ENCODE measurements at regions not wholly inside any gene's neighbourhood (a gene's known extent, or its start where the extent isn't known, plus 50 kb on each side); places are given as distances from the start of the nearest gene placed in this dataset.

DNA sequence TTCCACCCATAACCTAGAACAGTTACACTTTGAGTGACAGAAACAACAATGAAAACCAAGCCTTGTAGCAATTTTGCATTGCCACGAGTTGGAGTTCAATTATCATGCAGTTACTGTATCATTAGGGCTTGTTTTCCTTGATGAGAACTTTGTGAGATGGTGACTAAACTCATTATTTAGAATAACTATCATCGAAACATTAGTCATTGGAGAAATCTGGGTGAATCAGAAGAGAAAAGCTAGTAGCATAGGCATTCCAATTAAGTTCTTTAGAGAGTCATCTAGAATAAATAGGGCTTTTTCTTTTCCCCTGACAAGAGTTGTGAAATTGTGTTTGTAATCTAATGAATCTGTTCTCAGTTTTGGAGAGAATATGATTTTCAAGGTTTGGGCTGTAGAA, 122.8 kb upstream of the DOCK10 start:
- CTCF ChIA-PET: interaction anchor here (0.6 kb wide), 1 partner anchor 95 kb away, joined by 3 read pairs; no protein-coding TSS in a partner anchor
- TF ChIP-seq, protein P1, sequence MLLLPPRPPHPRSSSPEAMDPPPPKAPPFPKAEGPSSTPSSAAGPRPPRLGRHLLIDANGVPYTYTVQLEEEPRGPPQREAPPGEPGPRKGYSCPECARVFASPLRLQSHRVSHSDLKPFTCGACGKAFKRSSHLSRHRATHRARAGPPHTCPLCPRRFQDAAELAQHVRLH (tag by site-specific recombination; IDR thresholded peaks at IDR 0.05): no peak

DNA sequence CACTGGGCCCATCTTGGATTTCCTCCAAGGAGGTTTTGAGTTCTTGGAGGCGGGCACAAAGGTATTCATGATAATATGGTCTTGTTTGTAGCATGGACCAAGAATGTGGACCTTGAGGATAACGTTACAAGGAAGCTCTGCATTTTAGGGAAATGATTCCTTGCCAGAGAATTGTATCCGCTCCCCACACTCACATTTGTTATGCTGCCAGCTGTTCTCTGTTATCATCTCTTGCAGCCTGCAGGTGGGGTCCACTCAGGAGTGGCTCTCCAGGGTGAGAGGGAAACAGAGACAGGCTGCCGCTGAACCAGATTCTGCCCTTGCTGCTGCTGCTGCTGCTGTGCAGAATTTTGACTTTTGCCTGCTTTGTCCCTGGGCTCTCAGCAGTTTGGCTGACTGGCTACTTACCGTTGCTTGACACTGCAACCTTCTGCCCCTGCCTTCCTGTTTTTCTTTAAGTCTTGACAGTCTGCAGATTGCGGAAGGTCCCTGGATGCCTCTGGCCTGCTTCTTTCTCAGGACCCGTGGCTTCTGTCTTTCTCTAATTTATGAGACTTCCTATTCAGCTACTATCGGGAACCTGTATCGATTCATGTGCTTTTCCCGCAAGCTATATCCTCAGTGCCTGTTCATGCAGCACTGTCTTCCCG, 122.3 kb upstream of the DOCK10 start:
- TF ChIP-seq SP7 (tag by site-specific recombination; IDR thresholded peaks at IDR 0.05) (no peak), ZNF132 (tag by site-specific recombination; IDR thresholded peaks at IDR 0.05; ENCODE audit: borderline replicate concordance) (no peak), ZNF37A (tag by site-specific recombination; IDR thresholded peaks at IDR 0.05) (no peak), ZNF302 (tag by site-specific recombination; IDR thresholded peaks at IDR 0.05; ENCODE audit: low read depth) (no peak), ZNF555 (tag by site-specific recombination; conservative IDR thresholded peaks at IDR 0.05) (no peak), ZFP37 (tag by site-specific recombination; IDR thresholded peaks at IDR 0.05) (no peak), SALL2 (tag by site-specific recombination; IDR thresholded peaks at IDR 0.05; ENCODE audit: borderline replicate concordance) (no peak), ZNF624 (tag by site-specific recombination; IDR thresholded peaks at IDR 0.05) (no peak), ZNF529 (tag by site-specific recombination; IDR thresholded peaks at IDR 0.05; ENCODE audit: insufficient replicate concordance) (no peak), ZNF621 (tag by site-specific recombination; IDR thresholded peaks at IDR 0.05) (no peak), MZF1 (tag by site-specific recombination; IDR thresholded peaks at IDR 0.05; ENCODE audit: borderline replicate concordance) (no peak), OVOL3 (tag by site-specific recombination; IDR thresholded peaks at IDR 0.05) (no peak), ZNF112 (tag by site-specific recombination; IDR thresholded peaks at IDR 0.05) (no peak), ZNF350 (tag by site-specific recombination; IDR thresholded peaks at IDR 0.05) (no peak)
- TF ChIP-seq, protein P2, sequence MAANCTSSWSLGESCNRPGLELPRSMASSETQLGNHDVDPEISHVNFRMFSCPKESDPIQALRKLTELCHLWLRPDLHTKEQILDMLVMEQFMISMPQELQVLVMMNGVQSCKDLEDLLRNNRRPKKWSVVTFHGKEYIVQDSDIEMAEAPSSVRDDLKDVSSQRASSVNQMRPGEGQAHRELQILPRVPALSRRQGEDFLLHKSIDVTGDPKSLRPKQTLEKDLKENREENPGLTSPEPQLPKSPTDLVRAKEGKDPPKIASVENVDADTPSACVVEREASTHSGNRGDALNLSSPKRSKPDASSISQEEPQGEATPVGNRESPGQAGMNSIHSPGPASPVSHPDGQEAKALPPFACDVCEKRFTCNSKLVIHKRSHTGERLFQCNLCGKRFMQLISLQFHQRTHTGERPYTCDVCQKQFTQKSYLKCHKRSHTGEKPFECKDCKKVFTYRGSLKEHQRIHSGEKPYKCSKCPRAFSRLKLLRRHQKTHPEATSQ (tag by site-specific recombination; IDR thresholded peaks at IDR 0.05): no peak
- TF ChIP-seq, protein P3, sequence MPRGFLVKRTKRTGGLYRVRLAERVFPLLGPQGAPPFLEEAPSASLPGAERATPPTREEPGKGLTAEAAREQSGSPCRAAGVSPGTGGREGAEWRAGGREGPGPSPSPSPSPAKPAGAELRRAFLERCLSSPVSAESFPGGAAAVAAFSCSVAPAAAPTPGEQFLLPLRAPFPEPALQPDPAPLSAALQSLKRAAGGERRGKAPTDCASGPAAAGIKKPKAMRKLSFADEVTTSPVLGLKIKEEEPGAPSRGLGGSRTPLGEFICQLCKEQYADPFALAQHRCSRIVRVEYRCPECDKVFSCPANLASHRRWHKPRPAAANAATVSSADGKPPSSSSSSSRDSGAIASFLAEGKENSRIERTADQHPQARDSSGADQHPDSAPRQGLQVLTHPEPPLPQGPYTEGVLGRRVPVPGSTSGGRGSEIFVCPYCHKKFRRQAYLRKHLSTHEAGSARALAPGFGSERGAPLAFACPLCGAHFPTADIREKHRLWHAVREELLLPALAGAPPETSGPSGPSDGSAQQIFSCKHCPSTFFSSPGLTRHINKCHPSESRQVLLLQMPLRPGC (tag by site-specific recombination; IDR thresholded peaks at IDR 0.05): no peak
- TF ChIP-seq, protein P4, sequence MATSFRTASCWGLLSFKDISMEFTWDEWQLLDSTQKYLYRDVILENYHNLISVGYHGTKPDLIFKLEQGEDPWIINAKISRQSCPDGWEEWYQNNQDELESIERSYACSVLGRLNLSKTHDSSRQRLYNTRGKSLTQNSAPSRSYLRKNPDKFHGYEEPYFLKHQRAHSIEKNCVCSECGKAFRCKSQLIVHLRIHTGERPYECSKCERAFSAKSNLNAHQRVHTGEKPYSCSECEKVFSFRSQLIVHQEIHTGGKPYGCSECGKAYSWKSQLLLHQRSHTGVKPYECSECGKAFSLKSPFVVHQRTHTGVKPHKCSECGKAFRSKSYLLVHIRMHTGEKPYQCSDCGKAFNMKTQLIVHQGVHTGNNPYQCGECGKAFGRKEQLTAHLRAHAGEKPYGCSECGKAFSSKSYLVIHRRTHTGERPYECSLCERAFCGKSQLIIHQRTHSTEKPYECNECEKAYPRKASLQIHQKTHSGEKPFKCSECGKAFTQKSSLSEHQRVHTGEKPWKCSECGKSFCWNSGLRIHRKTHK (tag by site-specific recombination; IDR thresholded peaks at IDR 0.05): no peak
- no peak overlapping the region for H3K27ac ChIP-seq (ENCODE audit: extremely low read depth, low read depth, low read length)
- no peak overlapping the region for H3K4me3 ChIP-seq (ENCODE audit: low read depth, low read length)
- CTCF ChIA-PET: interaction anchor here (0.6 to 0.7 kb wide), 2 partner anchors 95 to 715 kb away, joined by 3 read pairs; no protein-coding TSS in a partner anchor
- H3K4me1 ChIP-seq (ENCODE audit: control insufficient read depth, insufficient read depth, low read length): no peaks in the 10 kb centered on the region
- POLR2A ChIA-PET: no interaction called here
- no peaks in the 10 kb centered on the region for H3K36me3 ChIP-seq (ENCODE audit: control insufficient read depth in 2 of 2, insufficient read depth in 1 of 2, low read length in 2 of 2)
- H3K9me3 ChIP-seq (ENCODE audit: control insufficient read depth, insufficient read depth, low read depth, low read length): no peaks in the 10 kb centered on the region

More for the DNA sequence above, 122.8 kb upstream of the DOCK10 start:
- H3K4me1 ChIP-seq (ENCODE audit: control insufficient read depth, insufficient read depth, low read length): no peaks in the 10 kb centered on the region
- no peaks in the 10 kb centered on the region for H3K9me3 ChIP-seq (ENCODE audit: control insufficient read depth, insufficient read depth, low read depth, low read length)
- no peak overlapping the region for H3K4me3 ChIP-seq (ENCODE audit: low read depth, low read length)
- POLR2A ChIA-PET: no interaction called here
- no peaks in the 10 kb centered on the region for H3K36me3 ChIP-seq (ENCODE audit: control insufficient read depth in 2 of 2, insufficient read depth in 1 of 2, low read length in 2 of 2)
- no peak overlapping the region for H3K27ac ChIP-seq (ENCODE audit: extremely low read depth, low read depth, low read length)

Data from HEK293 (cell line).